Superior temporal gyrus (tissue), 1 donor: ENCODE measurements at regions not wholly inside any gene's neighbourhood (a gene's known extent, or its start where the extent isn't known, plus 50 kb on each side); places are given as distances from the start of the nearest gene placed in this dataset.
"Not testable (repeated sequence)": the region's sequence is repeated elsewhere in the genome, so short reads cannot be mapped to it uniquely, and the experiment has no call there.

ENCODE experiments used
- DNase-seq: peaks from one replicate; pipeline ENCODE4 v3.0.0-alpha.2; 2016; ENCODE audit errors: extremely low spot score

DNA sequence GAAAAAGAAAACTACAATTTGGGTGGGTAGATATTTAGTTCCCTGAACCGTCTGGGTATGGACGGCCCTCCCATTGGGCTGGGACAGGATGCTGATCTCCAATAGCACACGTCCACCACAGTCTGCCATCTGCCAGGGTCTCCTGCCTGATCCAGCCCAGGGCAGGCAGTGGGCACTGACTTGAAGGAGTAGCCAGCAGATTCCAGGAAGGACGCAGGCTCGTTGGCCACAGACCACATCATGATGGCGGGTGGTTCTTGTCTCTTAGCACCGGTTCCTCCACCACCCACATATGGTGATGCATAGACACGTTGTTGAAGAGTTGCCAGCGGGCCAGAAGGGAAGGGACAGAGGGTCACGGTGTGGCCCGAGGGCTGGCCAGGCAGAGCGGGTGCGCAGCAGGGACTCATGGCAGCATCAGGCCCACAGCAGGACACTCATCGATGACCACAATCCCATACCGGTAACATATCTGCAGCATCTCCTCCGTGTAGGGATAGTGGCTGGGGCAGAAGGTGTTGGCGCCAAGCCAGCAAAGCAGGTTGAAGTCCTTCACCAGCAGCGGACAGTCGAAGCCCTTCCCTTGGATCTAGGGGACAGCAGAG lies 155.8 kb upstream of the FAM174A start:
- DNase-seq, result not testable (repeated sequence)

DNA sequence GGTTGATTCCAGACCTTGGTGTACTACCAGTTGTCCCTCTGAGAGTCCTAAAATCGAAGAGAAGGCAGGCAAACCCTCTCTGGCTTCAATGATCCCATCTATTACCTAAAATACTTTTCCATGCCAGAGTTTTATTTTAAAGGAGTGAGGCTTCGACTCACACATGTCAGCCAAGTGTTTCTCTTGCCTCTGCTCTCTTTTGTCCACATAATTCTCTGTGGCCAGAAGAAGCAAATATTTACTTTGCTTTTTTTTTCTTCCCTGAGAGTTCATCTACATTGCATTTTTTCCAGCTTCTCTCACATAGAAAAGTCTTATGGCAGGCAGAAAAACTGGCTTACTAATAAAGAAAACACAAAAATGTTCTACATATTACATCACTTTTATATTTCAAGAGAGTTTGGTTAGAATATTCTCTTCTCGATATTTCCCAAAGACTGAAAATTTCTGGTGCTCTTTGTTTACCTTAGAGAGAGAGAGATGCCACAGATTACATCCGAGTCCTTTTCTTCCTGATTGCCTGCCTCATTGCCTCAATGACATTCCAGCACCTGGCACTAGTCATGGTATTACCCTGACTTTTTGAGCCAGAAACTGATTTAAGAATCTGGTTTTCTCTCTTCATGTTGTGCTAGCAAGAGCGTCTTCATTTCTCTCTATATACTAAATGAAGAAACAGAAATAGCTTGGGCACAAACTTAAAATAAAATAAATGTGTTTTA lies 170.3 kb upstream of the FAM174A start:
- DNase-seq, result not testable (repeated sequence)

DNA sequence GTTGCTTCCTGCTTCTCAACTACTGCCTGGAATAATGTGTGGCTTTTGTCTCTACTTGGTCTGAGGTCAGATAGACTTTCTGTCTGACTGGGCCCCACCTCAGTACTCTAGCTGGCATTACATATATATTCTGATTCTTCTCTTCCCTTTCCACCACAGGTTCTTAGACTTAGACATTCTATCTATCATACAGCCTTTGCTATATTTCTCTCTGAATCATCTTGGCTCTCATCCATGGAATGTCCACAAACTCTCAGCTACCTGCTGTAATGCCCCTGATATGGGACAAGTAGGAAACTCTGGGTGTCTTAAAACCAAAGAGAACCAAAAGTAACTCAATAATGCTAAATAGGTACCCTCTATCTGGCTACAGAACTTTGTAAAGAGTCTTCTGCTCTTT lies 170.8 kb upstream of the FAM174A start:
- not testable (repeated sequence) for DNase-seq

DNA sequence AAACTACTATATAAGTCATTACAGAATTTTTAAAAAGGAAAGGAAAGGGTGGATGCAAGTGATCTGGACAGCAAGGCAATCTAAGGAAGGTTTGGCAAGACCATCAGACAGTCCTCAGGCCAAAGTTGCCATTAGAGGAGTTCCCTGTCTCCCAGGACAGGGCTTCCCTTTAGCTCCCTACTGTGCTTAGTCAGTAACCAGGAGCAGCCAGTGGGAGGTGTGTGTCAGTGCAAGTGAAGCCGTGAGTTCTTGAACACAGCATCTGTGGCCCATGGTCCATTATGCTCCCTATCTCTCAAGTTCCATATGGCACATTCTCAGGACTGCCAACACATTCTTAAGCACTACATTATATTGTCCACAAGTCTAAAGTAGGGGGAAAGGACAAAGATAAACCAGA lies 175.2 kb upstream of the FAM174A start:
- not testable (repeated sequence) for DNase-seq

DNA sequence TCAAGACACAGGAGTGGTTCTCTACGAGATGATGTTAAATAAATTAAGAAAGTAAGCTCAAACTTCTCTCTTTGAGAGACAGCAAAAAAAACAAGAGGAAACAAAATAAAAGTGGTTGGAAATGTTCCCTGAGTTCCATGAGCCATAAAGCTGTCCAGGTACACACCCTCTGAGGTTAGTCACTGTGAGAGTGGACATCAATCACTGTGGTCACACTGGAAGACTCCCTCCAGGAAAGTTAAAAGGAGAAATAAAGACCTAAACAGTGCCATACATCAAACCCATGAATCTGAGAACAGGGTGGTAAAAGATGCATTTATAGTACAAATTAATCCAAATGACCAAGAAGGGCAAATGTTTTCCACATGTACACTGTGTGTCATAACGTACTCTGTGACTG lies 188.9 kb upstream of the FAM174A start:
- not testable (repeated sequence) for DNase-seq

- DNase-seq, result not testable (repeated sequence)
Measured at GRCh38 chr5:100341485-100341884, 193.7 kb upstream of the FAM174A start.

DNA sequence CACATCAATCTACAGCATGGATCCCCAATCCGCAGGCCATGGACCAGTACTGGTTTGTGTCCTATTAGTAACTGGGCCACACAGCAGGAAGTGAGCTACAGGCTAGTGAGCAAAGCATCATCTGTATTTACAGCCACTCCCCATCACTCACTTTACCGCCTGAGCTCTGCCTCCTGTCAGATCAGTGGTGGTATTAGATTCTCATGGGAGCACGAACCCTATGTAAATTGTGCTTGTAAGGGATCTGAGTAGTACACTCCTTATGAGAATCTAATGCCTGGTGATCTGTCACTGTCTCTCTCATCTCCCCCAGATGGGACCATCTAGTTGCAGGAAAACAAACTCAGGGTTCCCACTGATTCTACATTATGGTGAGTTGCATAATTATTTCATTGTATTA lies 212.7 kb upstream of the FAM174A start:
- no peak for DNase-seq

GRCh38 chr5:100319885-100320284 lies 215.3 kb upstream of the FAM174A start:
- DNase-seq, result no peak

GRCh38 chr5:100313657-100314056 lies 221.5 kb upstream of the FAM174A start:
- DNase-seq, result no peak

- no peak for DNase-seq
Measured at GRCh38 chr5:100311806-100312205, 223.4 kb upstream of the FAM174A start.

GRCh38 chr5:100306000-100306399 lies 229.2 kb upstream of the FAM174A start:
- DNase-seq, result no peak

DNA sequence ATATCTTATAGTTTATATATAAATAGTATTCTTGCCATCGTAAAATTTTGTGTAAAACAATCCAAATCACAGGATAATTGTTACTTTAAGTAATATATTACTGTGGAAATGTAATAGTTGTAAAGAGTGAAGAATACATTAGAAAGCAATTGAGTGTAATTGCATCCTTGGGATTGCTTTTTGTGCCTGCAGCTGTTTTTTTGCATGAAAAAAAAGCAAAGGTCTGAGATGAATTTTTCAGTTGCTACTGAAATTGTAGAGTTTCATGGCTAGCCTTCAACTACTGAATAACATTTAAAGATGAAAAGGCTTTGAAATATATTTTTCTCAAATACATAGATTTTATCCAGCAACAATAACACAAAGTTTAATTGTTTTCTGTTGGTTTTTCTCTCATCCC lies 232.0 kb upstream of the FAM174A start:
- no peak for DNase-seq

- no peak for DNase-seq
Measured at GRCh38 chr5:100299261-100299660, 235.9 kb upstream of the FAM174A start.

DNA sequence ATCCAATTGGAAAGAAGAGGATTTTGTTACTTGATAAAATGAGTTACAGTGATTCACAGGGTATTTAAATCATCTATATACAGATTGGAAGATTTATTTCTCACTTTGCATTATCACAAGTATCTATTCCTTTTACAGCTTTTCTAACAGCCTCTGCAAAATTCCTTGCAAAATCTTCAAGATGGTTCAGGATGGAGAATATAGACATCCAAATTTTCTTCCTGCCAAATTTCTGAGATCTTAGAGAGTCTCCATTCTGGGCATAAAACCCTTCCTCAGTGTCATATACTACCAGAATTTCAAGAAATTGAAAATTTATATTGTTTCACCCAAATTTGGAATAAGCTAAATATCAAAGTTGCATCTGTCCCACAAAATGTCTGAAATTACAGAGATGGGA lies 259.1 kb upstream of the FAM174A start:
- DNase-seq, result no peak

DNA sequence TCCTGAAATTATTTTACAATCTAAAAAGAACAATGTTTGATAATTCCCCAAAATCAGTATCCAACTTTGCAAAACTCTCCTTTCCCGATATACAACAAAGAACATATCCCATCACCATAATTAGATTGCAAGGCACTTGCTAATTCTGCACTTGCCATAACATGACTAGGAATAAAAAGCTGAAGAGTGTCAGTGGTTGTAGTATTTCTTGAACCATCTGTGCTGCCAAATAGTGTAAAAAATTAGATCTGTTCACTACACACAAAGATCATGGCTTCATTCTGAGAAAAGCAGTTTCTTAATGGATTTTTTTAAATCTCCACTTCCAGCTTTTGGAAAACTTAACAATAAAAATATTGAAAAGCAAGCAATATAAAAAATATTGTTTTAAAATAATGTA lies 259.5 kb upstream of the FAM174A start:
- no peak for DNase-seq

DNA sequence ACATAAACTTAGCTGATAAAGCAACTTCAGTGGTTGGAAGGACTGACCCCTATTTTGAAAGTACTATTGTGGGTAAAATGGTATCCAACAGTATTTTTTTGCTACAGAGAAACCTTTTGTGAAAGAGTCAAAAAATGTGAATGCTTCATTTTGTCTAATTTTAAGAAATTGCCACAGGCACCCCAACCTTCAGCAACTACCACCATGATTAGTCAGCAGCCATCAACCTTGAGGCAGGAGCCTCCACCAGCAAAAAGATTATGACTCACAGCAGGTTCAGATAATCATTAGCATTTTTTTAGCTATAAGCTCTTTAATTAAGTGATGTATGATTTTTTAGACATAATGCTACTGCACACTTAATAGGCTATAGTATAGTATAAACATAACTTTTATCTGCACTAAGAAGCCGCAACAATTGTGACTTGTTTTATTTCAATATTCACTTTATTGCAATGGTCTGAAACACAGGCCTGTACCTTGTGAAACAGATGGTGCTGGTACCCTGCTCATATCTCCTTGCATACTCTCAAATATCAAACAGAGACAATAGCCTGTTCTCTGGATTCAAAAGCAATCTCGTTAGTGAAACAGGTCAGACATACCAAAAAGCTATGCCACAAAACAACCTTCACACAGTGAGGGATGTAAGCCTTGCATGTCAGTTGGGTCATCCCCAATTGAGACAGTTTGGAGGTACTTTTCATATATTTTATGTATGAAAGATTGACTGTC lies 261.2 kb upstream of the FAM174A start:
- DNase-seq, result no peak

DNA sequence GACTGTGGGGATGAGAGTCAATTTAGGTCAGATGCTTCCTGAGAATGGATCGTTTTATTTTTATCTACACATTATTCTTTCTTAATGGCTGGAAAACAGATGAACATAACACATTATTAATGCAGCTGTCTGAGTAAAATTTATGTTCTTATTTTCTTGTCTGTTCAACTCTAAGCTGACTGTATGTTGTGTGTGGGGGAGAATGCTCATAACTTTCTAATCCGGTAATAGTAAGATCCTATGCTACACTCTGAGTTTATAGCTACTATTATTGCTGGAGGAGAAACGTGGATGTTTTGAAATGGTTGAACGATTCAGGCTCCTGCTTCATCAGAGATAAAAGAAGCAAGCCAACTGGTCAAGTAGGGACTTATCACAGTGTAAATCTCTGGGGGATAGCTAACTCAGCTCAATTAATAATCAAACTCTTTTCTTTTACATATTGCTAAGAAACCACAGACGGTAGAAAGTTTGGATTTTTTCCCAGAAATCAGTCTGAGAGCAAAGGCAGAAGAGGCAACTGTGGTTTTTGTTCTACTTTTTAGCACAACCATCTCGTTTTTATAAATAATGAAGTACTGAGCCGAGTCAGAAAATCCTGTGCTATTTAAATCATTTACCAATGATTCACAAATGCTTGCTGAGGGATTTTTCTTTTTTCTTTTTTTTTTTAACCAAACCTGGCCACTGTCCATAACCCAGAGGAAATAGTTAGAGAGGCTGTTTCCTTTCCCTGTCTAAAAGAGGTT lies 265.0 kb upstream of the FAM174A start:
- peak; percentile 55 for DNase-seq

DNA sequence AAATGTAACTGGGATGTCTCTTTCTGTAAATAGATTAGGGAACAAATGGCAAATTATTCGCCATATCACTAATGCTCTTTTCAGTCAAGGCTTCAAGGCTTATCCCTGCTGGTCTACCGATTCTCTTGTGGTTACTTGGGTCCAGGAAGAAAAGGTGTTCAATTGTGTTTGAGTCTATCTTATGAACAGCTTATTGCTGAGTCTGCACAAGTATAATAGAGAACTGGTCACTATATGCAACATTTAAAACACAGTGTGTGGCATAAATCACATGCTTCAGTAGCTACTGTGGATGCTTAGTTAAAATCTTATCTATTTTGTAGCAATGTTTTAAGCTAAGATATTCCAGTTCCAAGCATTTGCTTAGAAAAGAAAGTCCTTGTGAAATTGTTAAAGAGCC lies 274.2 kb upstream of the FAM174A start:
- DNase-seq, result no peak

DNA sequence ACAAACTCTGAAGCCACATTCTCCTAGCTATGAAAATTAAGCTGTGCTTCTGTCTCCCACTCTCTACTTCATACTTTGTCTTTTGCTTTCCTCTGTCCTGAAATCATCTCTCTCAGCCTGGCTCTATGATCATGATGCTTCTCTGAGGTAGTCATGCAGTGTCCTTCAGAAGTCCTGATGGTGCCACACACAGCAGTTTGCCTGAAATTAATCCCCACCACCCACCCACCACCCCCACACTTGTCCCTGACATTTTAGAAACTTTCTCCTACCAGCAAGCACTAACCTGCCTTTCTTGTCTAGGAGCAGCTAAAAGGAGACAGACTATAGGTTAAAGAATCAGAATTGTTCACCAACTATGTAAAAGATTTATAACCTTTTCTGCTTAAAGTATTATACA lies 282.2 kb upstream of the FAM174A start:
- DNase-seq, result no peak

DNA sequence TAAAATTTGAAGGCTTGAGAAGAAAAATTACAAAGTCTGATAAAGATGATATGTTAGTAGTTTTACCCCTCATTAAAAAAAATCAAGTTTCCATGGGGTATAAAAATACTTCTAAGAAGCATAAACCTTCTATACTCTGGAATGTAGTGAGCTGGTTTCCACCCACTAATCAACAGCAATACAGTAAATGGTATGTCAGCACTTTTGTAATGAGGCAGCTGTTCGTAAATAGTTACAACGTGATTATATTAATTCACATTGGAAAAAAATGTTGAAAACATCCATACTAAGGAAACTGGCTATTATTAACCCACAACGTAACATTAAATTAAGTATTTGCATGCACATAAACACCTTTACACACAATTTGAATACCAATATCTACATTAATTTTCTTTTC lies 283.1 kb upstream of the FAM174A start:
- DNase-seq, result no peak

- DNase-seq, result no peak
Measured at GRCh38 chr5:100249884-100250269, 285.3 kb upstream of the FAM174A start.

DNA sequence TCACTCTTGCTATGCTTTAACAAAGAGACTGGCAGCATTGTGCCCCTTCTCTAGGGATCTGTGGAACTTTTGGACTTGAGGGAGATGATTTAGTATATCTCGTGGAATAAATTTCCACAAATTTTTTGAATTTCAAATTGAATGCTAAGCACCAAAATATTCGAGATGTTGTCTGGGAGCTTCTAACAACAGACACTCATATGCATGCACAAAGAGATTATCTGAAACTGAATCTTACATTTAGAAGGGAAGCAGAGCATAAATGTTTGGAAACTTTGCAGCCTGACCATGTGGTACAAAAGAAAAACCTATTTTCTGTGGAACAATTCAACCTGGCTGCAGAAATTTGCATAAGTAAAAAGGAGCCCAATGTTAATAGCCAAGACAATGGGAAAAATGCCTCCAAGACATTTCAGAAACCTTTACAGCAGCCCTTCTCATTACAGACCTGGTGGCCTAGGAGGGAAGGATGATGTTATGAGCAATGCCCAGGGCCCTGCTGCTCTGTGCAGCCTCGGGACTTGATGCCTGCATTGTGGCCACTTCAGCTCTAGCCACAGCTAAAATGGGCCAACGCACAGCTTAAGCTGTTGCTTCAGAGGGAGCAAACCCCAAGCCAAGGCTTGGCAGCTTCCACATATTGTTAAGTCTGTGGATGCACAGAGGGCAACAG lies 285.8 kb upstream of the FAM174A start:
- no peak for DNase-seq
